ENCODE measurements at regions not wholly inside any gene's neighbourhood (a gene's known extent, or its start where the extent isn't known, plus 50 kb on each side); places are given as distances from the start of the nearest gene placed in this dataset.

GRCh38 chr9:85156652-85157051, 487.1 kb downstream of the NTRK2 start:
- TF ChIP-seq CTCF (IDR thresholded peaks at IDR 0.05; ENCODE audit: insufficient read depth, low read depth, low read length, missing control alignments) = no peak
- no peak for DNase-seq (ENCODE audit: low read depth)
- no peak overlapping the region for H3K4me3 ChIP-seq (ENCODE audit: low read length)

- no peak overlapping the region for H3K4me3 ChIP-seq (ENCODE audit: low read length)
- no peak for TF ChIP-seq CTCF (IDR thresholded peaks at IDR 0.05; ENCODE audit: insufficient read depth, low read depth, low read length, missing control alignments)
- DNase-seq (ENCODE audit: low read depth) = no peak
Observed at GRCh38 chr9:85155352-85155751, 485.8 kb downstream of the NTRK2 start.

GRCh38 chr9:85151741-85152140, 482.2 kb downstream of the NTRK2 start:
- no peak for DNase-seq (ENCODE audit: low read depth)
- no peak overlapping the region for H3K4me3 ChIP-seq (ENCODE audit: low read length)
- TF ChIP-seq CTCF (IDR thresholded peaks at IDR 0.05; ENCODE audit: insufficient read depth, low read depth, low read length, missing control alignments) = no peak

GRCh38 chr9:85151162-85151561, 481.6 kb downstream of the NTRK2 start:
- no peak for DNase-seq (ENCODE audit: low read depth)

GRCh38 chr9:85147046-85147640, 477.6 kb downstream of the NTRK2 start:
- DNase-seq (ENCODE audit: low read depth) = no peak
- TF ChIP-seq CTCF (IDR thresholded peaks at IDR 0.05; ENCODE audit: insufficient read depth, low read depth, low read length, missing control alignments) = no peak
- no peak overlapping the region for H3K4me3 ChIP-seq (ENCODE audit: low read length)

More at GRCh38 chr9:85151162-85151561, 481.6 kb downstream of the NTRK2 start:
- H3K4me3 ChIP-seq (ENCODE audit: low read length) = no peak overlapping the region
- TF ChIP-seq CTCF (IDR thresholded peaks at IDR 0.05; ENCODE audit: insufficient read depth, low read depth, low read length, missing control alignments) = no peak

GRCh38 chr9:85142968-85143367, 473.4 kb downstream of the NTRK2 start:
- peak; percentile 74 for TF ChIP-seq CTCF (IDR thresholded peaks at IDR 0.05; ENCODE audit: insufficient read depth, low read depth, low read length, missing control alignments)
- DNase-seq (ENCODE audit: low read depth) = peak; percentile 65
- no peak overlapping the region for H3K4me3 ChIP-seq (ENCODE audit: low read length)

- DNase-seq (ENCODE audit: low read depth) = peak; percentile 36
- no peak overlapping the region for H3K4me3 ChIP-seq (ENCODE audit: low read length)
- TF ChIP-seq CTCF (IDR thresholded peaks at IDR 0.05; ENCODE audit: insufficient read depth, low read depth, low read length, missing control alignments) = no peak
Observed at GRCh38 chr9:85142496-85142911, 473.0 kb downstream of the NTRK2 start.

Data from epithelial cell of esophagus (primary cell).